ENCODE measurements at regions not wholly inside any gene's neighbourhood (a gene's known extent, or its start where the extent isn't known, plus 50 kb on each side); places are given as distances from the start of the nearest gene placed in this dataset.
"Not testable (repeated sequence)": the region's sequence is repeated elsewhere in the genome, so short reads cannot be mapped to it uniquely, and the experiment has no call there.

DNA sequence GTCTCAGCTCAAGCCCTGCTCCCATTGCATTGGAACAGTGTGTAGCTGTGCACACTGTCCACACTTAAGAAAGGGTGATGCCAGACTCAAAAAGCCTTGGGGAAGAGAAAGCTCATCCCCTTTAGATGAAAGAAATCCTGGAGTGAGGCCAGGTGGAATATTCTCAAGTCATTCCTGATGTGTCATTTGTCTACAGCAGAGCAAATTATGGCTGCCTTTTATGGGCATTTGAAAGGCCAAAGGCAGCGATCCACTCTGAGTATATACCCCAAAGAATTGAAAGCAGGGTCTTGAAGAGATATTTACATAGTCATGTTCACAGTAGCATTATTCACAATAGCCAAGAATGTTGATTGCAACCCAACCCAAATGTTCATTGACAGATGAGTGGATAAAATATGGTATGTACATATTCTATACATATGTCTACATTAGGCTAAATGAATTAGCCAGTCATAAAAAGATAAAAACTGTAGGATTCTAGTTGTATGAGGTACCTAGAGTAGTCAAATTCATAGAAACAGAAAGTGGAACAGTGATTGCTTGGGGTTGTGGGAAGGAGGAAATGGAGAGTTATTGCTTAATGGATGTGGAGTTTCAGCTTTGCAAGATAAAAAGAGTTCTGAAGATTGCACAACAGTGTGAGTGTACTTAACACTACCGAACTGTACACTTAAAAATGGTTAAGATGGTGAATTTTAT, 214.9 kb downstream of the KCNRG start:
- DNase-seq (ENCODE audit: low read depth) = peak; percentile 19

DNA sequence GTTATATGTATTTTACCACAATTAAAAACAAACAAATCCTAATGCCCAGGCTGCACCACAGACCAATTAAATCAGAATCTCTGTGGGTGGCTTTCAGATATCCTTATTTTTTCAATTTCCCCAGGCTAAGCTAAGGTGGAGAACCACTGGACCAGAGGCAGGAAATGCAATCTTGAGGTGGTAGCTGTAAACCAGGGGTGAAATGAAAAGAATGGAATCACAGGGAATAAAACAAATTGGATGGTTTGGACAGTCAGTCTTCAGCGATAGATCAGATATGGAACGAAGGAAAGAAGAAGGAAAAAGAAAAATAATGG, 215.4 kb downstream of the KCNRG start:
- DNase-seq (ENCODE audit: low read depth) = no peak

DNA sequence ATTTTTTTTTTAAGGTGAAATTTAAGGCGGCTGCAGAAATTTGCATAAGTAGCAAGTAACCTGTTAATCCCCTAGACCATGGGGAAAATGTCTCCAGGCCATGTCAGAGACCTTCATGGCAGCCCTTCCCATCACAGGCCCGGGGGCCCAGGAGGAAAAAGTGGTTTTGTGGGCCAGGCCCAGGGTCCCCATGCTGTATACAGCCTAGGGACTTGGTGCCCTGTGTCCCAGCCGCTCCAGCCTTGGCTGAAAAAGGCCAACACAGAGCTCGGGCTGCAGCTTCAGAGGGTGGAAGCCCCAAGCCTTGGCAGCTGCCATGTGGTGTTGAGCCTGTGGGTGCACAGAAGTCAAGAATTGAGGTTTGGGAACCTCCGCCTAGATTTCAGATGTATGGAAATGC, 218.3 kb downstream of the KCNRG start:
- DNase-seq (ENCODE audit: low read depth) = not testable (repeated sequence)

DNA sequence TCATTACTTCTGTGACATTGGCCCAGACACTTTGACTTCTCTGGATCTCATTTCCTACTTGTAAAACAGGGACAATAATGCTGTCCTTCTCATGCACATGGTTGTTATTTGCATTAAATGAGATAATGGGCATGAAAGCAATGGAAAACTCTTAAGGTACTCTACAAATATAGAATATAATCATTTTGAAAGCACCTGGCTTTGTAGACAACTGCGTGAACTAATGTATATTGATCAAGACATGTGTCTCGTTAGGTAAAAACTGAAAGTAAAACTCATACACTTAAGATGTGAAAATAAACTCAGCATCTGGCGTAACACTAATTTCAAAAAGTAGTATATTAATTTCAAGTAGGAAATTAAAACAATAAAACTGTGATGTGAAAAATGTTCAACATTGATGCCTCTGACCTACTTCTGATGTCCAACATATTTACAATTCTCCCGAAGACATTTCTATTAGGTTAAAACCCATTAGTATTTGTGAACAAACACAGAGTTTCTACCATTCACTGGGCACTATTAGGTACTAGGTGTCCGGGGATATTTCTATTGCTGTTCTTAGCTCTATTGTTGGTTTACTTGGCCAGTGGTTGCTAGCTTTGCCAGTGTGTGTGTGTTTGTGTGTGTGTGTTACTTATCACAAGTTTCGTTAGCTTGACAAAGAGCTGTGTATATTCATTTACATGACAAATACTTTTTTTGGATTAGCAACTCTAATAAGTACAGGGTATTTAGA, 220.5 kb downstream of the KCNRG start:
- DNase-seq (ENCODE audit: low read depth) = no peak

DNA sequence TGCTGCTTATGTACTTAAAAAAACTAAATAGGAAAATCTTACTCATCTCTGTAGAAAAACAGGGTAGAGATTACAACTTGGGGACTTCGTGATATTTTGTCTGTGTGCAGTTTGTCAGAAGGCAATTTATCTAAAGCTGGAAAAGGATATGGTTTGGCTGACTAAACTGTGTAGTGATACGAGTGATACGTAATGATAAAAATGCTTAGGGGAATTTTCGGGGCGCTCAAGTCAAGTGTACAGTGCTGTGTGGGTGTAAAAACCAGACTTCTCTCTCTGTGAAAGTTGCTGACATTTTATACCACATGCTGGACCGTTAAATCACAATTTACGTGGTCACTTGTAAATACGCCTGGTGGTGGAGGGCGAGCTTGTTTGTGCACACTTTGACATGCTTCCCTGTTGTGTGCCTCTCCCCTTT, 221.7 kb downstream of the KCNRG start:
- DNase-seq (ENCODE audit: low read depth) = peak; percentile 27

DNA sequence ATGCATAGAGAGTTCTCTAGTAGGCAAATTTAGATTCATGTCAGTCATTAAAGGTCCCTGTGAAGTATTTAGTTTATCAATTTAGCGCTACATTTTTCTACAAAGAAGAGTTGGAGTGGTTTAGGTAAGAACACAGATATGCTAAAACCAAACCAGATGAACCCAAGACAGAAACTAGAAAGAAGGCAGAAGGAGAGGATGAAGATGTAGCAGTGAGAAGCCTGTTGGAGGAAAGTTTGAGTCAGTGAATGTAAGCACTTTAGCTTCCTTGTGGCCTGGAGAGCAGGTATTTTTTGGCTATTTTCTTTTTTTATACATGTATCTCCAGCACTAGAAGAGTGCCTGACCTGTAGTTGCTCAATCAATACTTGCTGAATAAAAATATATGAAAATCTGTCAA, 223.7 kb downstream of the KCNRG start:
- no peak for DNase-seq (ENCODE audit: low read depth)

DNA sequence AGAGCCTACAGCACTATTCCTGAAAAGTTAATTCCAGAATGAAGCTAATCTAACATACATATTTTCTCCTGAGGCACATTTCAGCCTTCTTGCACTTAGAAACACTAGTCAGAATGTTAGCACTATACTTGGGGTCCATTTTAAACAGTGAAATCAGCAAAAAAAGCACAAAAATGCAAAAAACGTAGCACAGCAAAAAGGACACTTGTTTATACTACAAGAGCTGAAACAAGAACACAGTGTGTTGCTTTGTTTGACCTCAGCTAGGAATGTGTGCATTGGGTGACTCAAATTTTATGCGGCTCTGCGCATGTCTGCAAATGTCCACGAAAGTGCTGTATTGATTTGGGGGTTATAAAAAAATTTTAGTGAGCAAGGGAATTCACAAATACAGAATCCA, 226.2 kb downstream of the KCNRG start:
- DNase-seq (ENCODE audit: low read depth) = no peak

DNA sequence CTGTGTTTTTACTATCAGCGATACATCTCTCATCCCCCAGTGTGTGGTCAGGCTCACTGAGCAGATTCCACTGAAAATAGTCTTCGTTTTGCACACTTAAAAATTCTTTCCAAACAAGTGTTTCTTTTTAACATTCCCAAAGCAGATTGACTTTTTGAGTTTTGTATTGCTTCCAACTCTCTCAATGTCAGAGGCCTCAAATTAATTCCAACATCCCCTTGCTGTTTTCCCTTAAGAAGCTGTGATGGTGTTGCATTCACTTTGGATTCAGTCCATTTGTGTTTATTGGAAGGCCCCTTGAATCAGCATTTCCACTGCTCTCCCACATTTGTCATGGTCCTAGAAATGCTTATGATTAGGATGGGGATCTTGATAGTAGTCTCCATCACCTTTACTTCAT, 228.7 kb downstream of the KCNRG start:
- DNase-seq (ENCODE audit: low read depth) = no peak

DNA sequence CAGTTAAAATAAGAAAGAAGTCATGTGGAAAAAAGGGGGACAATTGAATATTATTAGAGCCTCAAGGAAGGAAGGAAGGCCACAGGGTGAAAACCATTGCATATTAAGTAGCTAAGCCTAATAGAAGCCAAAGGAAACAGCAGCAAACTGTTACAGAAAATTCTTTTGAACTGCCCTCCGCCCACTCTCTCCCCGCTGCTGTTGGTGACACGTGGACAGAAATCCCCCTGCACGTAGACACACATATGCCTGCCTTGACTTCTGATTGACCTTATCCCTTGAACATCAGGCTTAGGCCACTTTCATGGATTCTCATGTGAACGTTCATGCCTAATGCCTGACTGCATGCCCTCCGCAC, 229.1 kb downstream of the KCNRG start:
- no peak for DNase-seq (ENCODE audit: low read depth)

DNA sequence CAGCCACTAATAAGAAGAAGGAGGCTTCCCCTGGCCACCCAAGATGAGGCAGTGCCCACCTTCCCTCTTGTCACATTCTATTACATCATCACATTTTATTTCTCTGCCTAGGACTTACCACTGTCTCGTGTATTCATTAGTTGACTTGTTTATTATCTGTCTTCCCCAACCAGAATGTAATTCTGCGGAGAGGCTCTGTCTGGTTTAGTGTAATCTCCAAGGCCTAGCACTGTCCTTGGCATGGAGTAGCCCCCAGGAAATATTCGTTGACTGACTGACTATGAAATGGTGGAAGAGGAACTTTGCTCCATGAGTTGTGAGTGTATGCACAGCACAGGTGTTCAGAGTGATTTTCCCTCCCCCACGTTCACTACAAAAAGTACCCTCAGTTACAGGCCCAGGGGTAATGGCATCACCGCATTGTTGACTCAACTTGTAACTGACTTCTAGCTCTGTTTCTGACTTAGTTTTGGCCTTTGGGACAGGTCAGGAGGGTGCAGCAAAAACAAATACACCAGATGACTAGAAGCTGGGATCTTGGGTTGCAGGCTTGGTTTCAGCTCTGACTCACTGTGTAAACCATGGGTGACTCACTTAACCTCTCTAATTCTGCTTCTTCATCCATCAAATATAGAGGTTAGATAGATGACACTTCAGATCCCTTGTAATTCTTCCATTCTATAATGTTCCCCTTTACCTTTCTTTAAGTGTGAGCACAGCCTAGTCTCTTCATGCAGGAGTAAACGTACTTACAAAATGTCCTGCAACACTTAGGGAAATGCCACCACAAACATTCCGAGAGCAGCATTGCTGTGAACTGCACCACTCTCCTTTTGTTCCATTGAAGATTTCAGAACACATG, 229.7 kb downstream of the KCNRG start:
- DNase-seq (ENCODE audit: low read depth) = peak; percentile 84

DNA sequence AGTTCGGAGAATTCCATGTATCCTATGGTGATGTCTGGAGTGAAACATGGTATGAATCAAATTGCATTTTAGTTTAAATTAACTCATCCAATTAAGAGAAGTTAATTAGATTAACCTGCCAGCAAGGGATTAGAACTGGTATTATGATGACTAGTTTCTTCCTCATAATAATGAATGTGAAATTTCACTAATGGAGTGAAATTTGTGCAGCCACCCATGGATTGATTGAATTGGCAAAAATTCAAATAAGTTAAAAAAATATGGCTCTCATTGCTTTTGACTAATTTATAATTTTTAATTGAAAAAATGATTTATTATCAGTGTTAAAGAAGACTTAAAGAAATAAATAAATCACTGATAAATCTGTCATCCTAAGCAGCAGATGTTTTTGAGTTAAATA, 232.0 kb downstream of the KCNRG start:
- no peak for DNase-seq (ENCODE audit: low read depth)

DNA sequence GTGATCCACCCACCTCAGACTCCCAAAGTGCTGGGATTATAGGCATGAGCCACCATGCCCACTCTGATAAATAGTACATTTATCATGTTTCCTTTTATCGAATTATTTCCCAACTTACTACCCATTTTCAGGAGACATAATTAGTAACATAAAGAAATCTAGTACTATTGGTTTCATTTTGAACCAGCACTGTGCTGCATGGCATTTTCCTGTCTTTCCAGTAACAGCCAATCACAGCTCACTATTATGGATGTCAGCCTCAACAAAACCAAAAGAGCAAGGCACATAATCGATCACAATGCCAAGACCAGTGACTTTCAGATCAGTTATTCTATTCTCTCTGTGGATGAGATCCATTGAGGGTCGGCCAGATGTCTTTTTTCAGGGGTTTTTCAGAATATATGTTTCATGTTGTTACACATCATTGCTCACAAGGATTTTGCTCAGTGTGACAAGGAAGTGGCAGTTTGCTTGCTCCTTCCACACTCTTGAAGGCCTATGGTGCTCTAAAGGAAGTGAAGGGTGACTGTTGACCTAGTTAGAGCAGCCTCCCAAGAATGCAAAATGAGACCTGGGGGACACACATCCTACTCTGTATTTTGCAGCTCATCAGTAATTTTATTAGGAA, 233.4 kb downstream of the KCNRG start:
- no peak for DNase-seq (ENCODE audit: low read depth)

DNA sequence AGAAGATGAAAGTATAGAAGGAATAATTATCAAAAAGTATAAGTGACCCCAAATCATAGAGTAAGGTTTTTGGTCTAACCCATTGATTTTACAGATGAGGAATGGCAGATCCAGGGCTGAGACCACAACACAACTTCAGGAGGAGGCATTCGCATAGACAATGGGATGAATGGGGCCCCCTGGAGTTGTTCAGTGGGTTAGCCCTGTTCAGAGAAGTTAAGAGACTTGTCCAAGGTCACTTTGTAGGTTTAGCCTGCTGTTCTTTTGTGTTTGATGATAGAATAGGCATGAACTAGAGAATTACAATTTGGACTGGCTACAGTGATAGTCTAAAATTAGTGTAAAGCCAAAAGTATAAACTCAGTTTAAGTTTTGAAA, 233.9 kb downstream of the KCNRG start:
- no peak for DNase-seq (ENCODE audit: low read depth)

DNA sequence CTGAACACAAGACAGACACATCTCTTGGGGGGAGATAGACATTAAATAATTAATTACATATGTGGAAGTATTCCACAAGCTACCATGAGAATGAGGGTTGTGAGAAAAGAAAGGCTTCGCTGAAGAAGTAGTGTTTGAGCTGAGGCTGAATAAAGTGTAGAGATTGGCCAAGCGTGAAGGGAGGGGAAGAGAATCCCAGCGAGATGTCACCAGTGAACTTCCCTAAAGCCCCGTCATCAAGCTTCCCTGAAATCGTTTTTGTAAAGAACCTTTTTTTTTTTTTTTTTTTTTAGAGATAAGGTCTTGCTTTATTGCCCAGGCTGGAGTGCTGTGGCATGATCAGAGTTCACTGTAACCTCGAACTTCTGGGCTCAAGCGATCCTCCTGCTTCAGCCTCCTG, 235.2 kb downstream of the KCNRG start:
- DNase-seq (ENCODE audit: low read depth) = no peak

DNA sequence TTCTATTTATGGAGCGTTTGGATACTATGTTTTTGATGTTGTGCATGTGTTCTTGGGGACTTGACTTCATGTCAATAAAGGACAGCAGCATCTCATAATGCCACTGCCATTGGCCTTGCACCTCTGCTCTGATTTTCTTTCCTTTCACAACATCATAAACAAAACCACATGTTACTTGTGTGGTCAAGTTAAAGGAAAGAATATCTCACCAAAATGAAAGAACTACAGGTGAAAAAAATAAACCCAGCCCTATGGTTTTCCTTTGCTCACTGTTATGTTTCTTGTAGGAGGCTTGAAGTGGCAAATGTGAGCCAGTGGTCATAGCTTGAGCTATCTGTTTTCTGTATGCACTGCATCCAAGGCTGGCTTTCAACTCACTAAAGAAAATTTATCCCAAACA, 240.4 kb downstream of the KCNRG start:
- no peak for DNase-seq (ENCODE audit: low read depth)

DNA sequence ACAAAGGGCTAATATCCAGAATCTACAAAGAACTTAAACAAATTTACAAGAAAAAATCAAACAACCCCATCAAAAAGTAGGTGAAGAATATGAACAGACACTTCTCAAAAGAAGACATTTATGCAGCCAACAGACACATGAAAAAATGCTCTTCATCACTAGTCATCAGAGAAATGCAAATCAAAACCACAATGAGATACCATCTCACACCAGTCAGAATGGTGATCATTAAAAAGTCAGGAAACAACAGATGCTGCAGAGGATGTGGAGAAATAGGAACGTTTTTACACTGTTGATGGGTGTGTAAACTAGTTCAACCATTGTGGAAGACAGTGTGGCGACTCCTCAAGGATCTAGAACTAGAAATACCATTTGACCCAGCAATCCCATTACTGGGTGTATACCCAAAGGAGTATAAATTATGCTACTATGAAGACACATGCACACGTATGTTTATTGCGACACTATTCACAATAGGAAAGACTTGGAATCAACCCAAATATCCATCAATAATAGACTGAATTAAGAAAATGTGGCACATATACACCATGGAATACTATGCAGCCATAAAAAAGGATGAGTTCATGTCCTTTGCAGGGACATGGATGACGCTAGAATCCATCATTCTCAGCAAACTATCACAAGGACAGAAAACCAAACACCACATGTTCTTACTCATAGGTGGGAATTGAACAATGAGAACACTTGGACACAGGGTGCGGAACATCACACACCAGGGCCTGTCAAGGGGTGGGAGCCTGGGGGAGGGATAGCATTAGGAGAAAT, 241.5 kb downstream of the KCNRG start:
- not testable (repeated sequence) for DNase-seq (ENCODE audit: low read depth)

DNA sequence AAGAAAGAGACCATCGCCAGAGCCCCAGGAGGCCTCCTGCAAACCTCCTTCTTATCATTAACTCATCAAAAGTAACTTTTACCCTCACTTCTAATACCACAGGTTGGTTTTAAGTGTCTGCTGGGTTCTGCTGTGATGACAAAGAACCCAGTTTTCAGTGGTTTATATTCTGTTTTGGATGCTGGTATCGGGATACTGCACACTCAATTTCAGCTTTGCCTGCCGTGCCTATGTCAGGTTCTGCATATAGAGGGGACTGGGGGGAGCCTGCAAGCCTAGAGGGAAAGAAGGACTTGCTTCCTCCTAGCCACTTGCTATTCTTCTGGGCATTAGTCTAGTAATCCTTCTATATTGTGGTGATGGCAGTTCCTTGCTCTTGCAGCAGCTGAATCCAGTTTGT, 242.4 kb downstream of the KCNRG start:
- DNase-seq (ENCODE audit: low read depth) = no peak

DNA sequence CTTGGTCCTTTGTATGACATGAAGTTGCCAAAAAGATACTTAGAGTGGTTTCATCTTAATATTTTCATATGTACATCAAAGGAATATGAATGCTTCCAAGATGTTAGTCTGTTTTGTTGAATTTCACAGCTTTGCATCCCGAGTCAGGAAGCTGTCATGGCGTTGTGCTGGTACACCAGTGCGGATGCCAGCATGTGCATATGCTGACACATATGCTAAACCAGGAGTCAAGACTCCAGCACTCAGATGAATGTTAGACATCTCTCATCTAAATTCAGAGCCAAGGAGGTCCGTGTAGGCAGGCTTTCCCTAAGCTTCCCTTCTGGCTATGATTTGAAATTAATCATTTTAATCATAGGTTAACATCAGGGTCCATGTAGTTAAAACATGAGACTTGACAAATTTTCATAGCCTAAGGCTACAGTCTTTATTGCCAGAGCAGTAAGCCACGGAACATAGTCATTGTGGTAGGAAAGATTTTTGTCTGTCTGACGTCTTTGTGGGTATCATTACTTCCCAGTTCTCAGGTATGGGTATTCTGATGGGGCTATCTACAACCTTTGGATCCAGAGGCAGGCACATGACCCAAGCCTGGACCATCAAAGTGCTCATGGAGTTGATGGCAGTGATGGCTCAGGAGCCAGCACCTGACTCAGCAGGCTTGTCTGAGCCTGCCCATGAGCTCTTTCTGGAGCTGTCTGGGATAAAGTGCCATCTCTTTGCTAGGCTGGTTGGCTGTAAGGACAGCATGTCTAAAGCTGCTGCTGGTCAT, 246.1 kb downstream of the KCNRG start:
- DNase-seq (ENCODE audit: low read depth) = no peak

DNA sequence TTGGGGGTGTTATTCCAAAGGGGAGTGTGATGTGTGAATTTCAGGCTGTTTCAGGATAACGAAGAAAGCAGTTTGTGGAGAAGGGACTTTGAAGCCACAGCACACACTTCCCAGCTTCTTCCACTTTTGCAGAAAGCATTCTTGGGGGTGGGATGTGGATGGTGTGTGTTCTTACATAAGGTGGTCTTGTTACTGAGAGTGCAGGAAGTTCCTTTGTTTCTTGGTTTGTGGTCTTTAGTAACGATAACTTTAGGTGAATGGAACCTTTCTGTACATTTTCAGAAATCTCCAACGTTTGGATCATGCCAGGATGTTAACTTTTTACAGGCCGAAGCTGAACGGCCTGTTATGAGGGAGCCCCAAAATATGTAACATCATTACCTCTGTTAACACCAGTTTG, 251.8 kb downstream of the KCNRG start:
- DNase-seq (ENCODE audit: low read depth) = no peak

DNA sequence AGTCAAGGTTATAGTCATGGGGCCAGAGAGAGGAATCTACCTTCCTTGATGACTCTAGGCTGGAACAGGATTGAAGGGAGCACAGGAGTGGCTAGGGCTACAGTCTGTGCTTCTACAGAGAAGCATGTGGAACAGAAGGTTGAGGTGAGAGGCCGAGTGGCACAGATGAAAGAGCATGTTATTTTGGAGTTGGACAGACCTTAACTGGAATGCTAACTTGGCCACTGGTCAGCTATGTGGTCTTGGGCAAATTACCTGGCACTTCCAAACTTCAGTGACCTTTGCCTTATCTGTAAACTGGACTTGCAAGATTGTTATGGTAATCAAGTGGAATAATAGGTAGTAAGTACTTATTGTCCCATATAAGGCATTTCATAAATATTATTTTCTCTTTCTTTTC, 252.7 kb downstream of the KCNRG start:
- DNase-seq (ENCODE audit: low read depth) = no peak

DNA sequence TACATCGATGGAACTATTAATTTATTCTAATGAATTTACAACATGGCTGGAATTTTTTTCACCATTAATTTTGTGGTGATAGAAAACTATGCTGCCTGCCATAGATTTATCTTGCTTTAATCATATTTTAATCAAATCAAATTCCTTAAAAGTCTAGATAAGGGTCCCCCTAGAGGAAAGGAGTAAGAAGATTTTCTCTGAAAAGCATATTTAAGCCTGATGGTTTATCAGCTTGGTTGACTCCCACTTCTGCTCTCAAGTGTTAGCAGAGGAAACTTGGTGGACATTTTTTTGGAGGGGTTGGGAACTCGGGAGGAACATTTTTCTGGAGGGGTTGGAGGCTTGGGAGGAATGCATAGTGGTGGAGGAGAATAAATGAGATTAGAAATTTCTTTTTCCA, 253.3 kb downstream of the KCNRG start:
- DNase-seq (ENCODE audit: low read depth) = no peak
